Loucy (cell line): ENCODE measurements at regions not wholly inside any gene's neighbourhood (a gene's known extent, or its start where the extent isn't known, plus 50 kb on each side); places are given as distances from the start of the nearest gene placed in this dataset.

ENCODE experiments used
- H2AFZ ChIP-seq: fragments of 200-600 bp; sonication (generic); 2 replicates; pipeline ENCODE4 v1.6.0; 2016; ENCODE audit warnings: antibody characterized with exemption, mild to moderate bottlenecking, low read length, moderate library complexity
- H3F3A ChIP-seq: fragments of 200-600 bp; 2 replicates; pipeline ENCODE4 v1.6.0; 2016; ENCODE audit warnings: antibody characterized with exemption, low read depth, mild to moderate bottlenecking
- H3K27me3 ChIP-seq: fragments of 200-600 bp; sonication (generic); 2 replicates; pipeline ENCODE4 v1.6.1; 2014; ENCODE audit warnings: low read length, mild to moderate bottlenecking; ENCODE audit not compliant: insufficient read depth, poor library complexity, severe bottlenecking
- H3K36me3 ChIP-seq: fragments of 200-600 bp; sonication (generic); 2 replicates; pipeline ENCODE4 v1.6.1; 2016; ENCODE audit warnings: low read length; ENCODE audit not compliant: insufficient read depth
- H3K4me1 ChIP-seq: fragments of 200-600 bp; sonication (generic); 2 replicates; pipeline ENCODE4 v1.5.1; 2014; ENCODE audit warnings: low read length, mild to moderate bottlenecking; ENCODE audit not compliant: insufficient read depth, poor library complexity, severe bottlenecking
- H3K4me2 ChIP-seq: fragments of 200-600 bp; sonication (generic); 2 replicates; pipeline ENCODE4 v1.6.0; 2014; ENCODE audit warnings: antibody characterized with exemption, low read length, low read depth, mild to moderate bottlenecking; ENCODE audit not compliant: poor library complexity, severe bottlenecking
- H3K4me3 ChIP-seq: fragments of 200-600 bp; sonication (generic); 2 replicates; pipeline ENCODE4 v1.5.1; 2014; ENCODE audit warnings: low read length, mild to moderate bottlenecking, mixed read lengths; ENCODE audit not compliant: poor library complexity, severe bottlenecking
- H3K79me2 ChIP-seq: fragments of 200-600 bp; sonication (generic); 2 replicates; pipeline ENCODE4 v1.6.1; 2014; ENCODE audit warnings: low read length; ENCODE audit not compliant: insufficient read depth
- H3K9ac ChIP-seq: fragments of 200-600 bp; sonication (generic); 2 replicates; pipeline ENCODE4 v1.6.0; 2014; ENCODE audit warnings: mild to moderate bottlenecking, low read depth, low read length, moderate library complexity; ENCODE audit not compliant: poor library complexity, severe bottlenecking
- H3K9me2 ChIP-seq: fragments of 200-600 bp; sonication (generic); replicated peaks from 2 replicates; pipeline ENCODE4 v1.6.1; 2016; ENCODE audit warnings: low read depth, low read length, mixed read lengths
- H3K9me3 ChIP-seq: fragments of 200-600 bp; sonication (generic); 2 replicates; pipeline ENCODE4 v1.6.1; 2014; ENCODE audit warnings: mild to moderate bottlenecking, antibody characterized with exemption, low read length, low read depth; ENCODE audit not compliant: insufficient read depth
- H4K20me1 ChIP-seq: fragments of 200-600 bp; sonication (generic); 2 replicates; pipeline ENCODE4 v1.6.0; 2014; ENCODE audit warnings: antibody characterized with exemption, low read length, mild to moderate bottlenecking; ENCODE audit not compliant: insufficient read depth, poor library complexity, severe bottlenecking
- EZH2phosphoT487 ChIP-seq: fragments of 200-600 bp; IDR thresholded peaks from 2 replicates; pipeline ENCODE4 v1.6.1; 2018; ENCODE audit warnings: antibody characterized with exemption, mild to moderate bottlenecking, moderate library complexity, borderline replicate concordance
- TF ChIP-seq, protein P1 (sequence below): fragments of 200-600 bp; sonication (generic); conservative IDR thresholded peaks from 2 replicates; pipeline ENCODE4 v1.5.1; 2014; ENCODE audit warnings: mild to moderate bottlenecking, antibody characterized with exemption, low read length

DNA sequence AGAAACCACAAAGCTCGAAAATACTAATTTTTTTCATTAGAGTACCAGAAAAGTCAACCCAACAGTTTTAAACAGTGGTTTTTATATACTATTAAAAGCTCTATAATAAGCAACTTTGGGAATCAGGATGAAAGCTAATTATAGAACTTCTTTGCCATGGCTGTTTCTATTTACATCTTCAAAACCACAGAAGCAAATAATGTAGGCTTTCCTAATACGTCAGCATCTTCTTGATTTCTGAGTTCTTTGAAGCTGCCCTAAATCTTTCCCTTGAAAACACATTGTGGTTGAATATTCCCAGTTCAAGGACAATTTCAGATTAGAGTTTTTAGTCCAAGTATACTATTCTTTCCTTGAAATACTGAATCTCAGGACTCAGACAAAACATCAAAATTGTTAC, 460.2 kb upstream of the FAT1 start:
- Histone ChIP-seq H3K4me2 (no peak overlapping the region), H3K27me3 (no peaks in the 10 kb centered on the region), H3K4me1 (no peaks in the 10 kb centered on the region), H3K4me3 (no peak overlapping the region), H3K36me3 (no peaks in the 10 kb centered on the region), H3K9ac (no peak overlapping the region), H3K9me3 (no peaks in the 10 kb centered on the region; the same call in 1 of the 2 replicates), H3K79me2 (no peaks in the 10 kb centered on the region), H3K9me2 (no peaks in the 10 kb centered on the region), H2AFZ (no peak overlapping the region), H3F3A (no peaks in the 10 kb centered on the region), H4K20me1 (no peaks in the 10 kb centered on the region)
- TF ChIP-seq, protein P1, sequence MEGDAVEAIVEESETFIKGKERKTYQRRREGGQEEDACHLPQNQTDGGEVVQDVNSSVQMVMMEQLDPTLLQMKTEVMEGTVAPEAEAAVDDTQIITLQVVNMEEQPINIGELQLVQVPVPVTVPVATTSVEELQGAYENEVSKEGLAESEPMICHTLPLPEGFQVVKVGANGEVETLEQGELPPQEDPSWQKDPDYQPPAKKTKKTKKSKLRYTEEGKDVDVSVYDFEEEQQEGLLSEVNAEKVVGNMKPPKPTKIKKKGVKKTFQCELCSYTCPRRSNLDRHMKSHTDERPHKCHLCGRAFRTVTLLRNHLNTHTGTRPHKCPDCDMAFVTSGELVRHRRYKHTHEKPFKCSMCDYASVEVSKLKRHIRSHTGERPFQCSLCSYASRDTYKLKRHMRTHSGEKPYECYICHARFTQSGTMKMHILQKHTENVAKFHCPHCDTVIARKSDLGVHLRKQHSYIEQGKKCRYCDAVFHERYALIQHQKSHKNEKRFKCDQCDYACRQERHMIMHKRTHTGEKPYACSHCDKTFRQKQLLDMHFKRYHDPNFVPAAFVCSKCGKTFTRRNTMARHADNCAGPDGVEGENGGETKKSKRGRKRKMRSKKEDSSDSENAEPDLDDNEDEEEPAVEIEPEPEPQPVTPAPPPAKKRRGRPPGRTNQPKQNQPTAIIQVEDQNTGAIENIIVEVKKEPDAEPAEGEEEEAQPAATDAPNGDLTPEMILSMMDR = no peak
- TF ChIP-seq EZH2phosphoT487 = no peak

DNA sequence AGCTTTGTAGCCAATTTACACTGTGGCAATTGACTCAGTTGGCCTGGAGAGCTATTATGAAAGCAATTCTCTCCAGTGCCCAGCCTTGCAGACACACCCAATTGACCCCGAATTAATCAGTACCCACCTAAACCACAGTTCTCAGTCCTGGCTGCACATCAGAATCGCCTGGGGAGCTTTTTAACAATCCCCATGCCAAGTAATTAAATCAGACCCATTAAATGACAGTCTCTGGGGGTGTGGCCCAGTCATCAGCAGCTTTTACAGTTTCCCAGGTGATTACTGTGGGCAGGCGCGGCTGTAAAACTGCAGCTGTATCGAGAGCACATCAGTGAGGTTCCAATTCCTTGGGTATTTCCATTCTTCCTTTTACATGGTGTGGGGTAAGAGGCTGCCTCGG, 460.9 kb upstream of the FAT1 start:
- TF ChIP-seq EZH2phosphoT487 = no peak
- TF ChIP-seq, protein P1 = no peak
- H2AFZ ChIP-seq = no peak overlapping the region

DNA sequence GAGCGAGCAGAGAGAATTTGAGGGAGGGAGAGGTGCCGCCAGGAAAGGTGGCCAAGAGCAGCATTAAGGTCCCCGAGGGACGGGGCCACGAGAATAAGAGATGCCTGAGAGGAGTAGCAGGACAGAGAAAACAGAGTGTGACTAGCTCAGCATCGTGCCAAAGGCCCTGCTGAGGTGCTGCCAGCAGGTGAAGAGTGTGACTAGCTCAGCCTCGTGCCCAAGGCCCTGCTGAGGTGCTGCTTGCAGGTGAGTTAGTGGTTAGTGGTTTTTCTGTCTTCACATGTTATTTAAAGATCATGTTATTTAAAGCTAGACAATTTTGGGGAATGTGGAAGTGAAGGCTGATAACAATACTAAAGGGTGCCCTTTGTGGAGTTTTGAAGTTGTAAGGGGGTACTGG, 464.5 kb upstream of the FAT1 start:
- Histone ChIP-seq H3K9me2 (no peaks in the 10 kb centered on the region), H3K79me2 (no peaks in the 10 kb centered on the region), H3K4me1 (no peaks in the 10 kb centered on the region), H3K36me3 (no peaks in the 10 kb centered on the region), H4K20me1 (no peaks in the 10 kb centered on the region), H3K4me3 (no peak overlapping the region), H2AFZ (no peak overlapping the region), H3K9ac (no peak overlapping the region), H3F3A (no peaks in the 10 kb centered on the region), H3K27me3 (no peaks in the 10 kb centered on the region), H3K4me2 (no peak overlapping the region), H3K9me3 (peaks cover 3% of the 10 kb centered on the region; the same call in 1 of the 2 replicates)
- TF ChIP-seq EZH2phosphoT487 = no peak
- TF ChIP-seq, protein P1 = no peak

More for the DNA sequence above, 460.9 kb upstream of the FAT1 start:
- Histone ChIP-seq H3K4me1 (no peaks in the 10 kb centered on the region), H3K4me2 (no peak overlapping the region), H3K9me2 (no peaks in the 10 kb centered on the region), H4K20me1 (no peaks in the 10 kb centered on the region), H3K27me3 (no peaks in the 10 kb centered on the region), H3K79me2 (no peaks in the 10 kb centered on the region), H3K9ac (no peak overlapping the region), H3K9me3 (no peaks in the 10 kb centered on the region; the same call in 1 of the 2 replicates), H3K36me3 (no peaks in the 10 kb centered on the region), H3K4me3 (no peak overlapping the region), H3F3A (no peaks in the 10 kb centered on the region)
